H1 (cell line): ENCODE measurements at regions not wholly inside any gene's neighbourhood (a gene's known extent, or its start where the extent isn't known, plus 50 kb on each side); places are given as distances from the start of the nearest gene placed in this dataset.

Experiments used
- CTCF ChIA-PET: fragments of 300-600 bp; sonication (Branson Sonifier 250); formaldehyde crosslinking; loops from one replicate; lab custom pipeline; 2021; ENCODE audit not compliant: partially characterized antibody; lab: Charles Lee
- POLR2A ChIA-PET: fragments of 300-600 bp; sonication (Branson Sonifier 250); formaldehyde crosslinking; loops from one replicate; lab custom pipeline; 2021; ENCODE audit warnings: inconsistent platforms; ENCODE audit not compliant: partially characterized antibody; lab: Charles Lee
- DNase-seq, 2 experiments: peaks; one replicate each; pipeline versions ENCODE4 v3.0.0 to v3.0.0-alpha.2; 2010 to 2022; ENCODE audit warnings: low spot score in 2 of 2, low read depth in 1 of 2, mixed read lengths in 1 of 2
- FAIRE-seq: peaks from 2 replicates; lab custom pipeline; 2011; peaks lifted over from hg19 to GRCh38; lab: Jason Lieb, UNC
- H2AFZ ChIP-seq: 2 replicates; pipeline ENCODE4 v1.8.1; 2012; ENCODE audit warnings: low read length, inconsistent platforms
- H2AK5ac ChIP-seq: 2 replicates; pipeline ENCODE4 v1.6.1; 2013; ENCODE audit warnings: low read depth, low read length
- H2BK120ac ChIP-seq: replicated peaks from 2 replicates; pipeline ENCODE3; 2013; ENCODE audit warnings: low read depth, low read length, inconsistent platforms
- H2BK12ac ChIP-seq: 2 replicates; pipeline ENCODE4 v1.6.1; 2013; ENCODE audit warnings: low read depth, low read length
- H2BK15ac ChIP-seq: 2 replicates; pipeline ENCODE4 v1.6.1; 2013; ENCODE audit warnings: low read length
- H2BK20ac ChIP-seq: 2 replicates; pipeline ENCODE4 v1.6.1; 2013; ENCODE audit warnings: low read length
- H2BK5ac ChIP-seq: 2 replicates; pipeline ENCODE4 v1.6.1; 2013; ENCODE audit warnings: low read depth, low read length
- H3K14ac ChIP-seq: 2 replicates; pipeline ENCODE4 v1.6.1; 2013; ENCODE audit warnings: inconsistent platforms; ENCODE audit not compliant: insufficient read length
- H3K18ac ChIP-seq: 2 replicates; pipeline ENCODE4 v1.6.1; 2013; ENCODE audit warnings: low read length; ENCODE audit errors: extremely low read depth
- H3K23ac ChIP-seq: 2 replicates; pipeline ENCODE4 v1.6.1; 2013; ENCODE audit warnings: inconsistent platforms; ENCODE audit not compliant: insufficient read length
- H3K23me2 ChIP-seq: 2 replicates; pipeline ENCODE4 v1.6.1; 2013; ENCODE audit warnings: low read depth, low read length
- H3K27ac ChIP-seq: 2 replicates; pipeline ENCODE4 v1.6.1; 2011; ENCODE audit warnings: low read depth, low read length, inconsistent platforms
- H3K27me3 ChIP-seq, 4 experiments: replicated peaks in 1 of 4; 1 replicate in 1 of 4; 2 replicates in 3 of 4; pipeline versions ENCODE4 v1.6.1 to v1.8.1; 2011 to 2013; ENCODE audit warnings: low read length in 3 of 4, mild to moderate bottlenecking in 3 of 4, inconsistent platforms in 2 of 4, mixed read lengths in 2 of 4, moderate library complexity in 1 of 4; ENCODE audit not compliant: control insufficient read depth in 3 of 4, insufficient read depth in 3 of 4; ENCODE audit errors: extremely low read depth in 1 of 4
- H3K36me3 ChIP-seq, 4 experiments: 2 replicates each; pipeline versions ENCODE4 v1.6.1 to v1.8.1; 2011 to 2013; ENCODE audit warnings: mild to moderate bottlenecking in 4 of 4, low read length in 3 of 4, moderate library complexity in 2 of 4, control low read depth in 1 of 4, inconsistent platforms in 1 of 4; ENCODE audit not compliant: insufficient read depth in 4 of 4, control insufficient read depth in 2 of 4
- H3K4ac ChIP-seq: replicated peaks from 2 replicates; pipeline ENCODE3; 2013; ENCODE audit warnings: low read length, low read depth, mixed read lengths, inconsistent platforms; ENCODE audit not compliant: insufficient read length
- H3K4me1 ChIP-seq, 4 experiments: replicated peaks in 1 of 4; 1 replicate in 1 of 4; 2 replicates in 3 of 4; pipeline versions ENCODE4 v1.6.1 to v1.8.1; 2011 to 2013; ENCODE audit warnings: low read length in 3 of 4, inconsistent platforms in 2 of 4, mixed read lengths in 1 of 4; ENCODE audit not compliant: insufficient read depth in 4 of 4, control insufficient read depth in 3 of 4
- H3K4me2 ChIP-seq, 2 experiments: 2 replicates each; pipeline versions ENCODE4 v1.6.1 to v1.8.1; 2011 to 2013; ENCODE audit warnings: low read depth in 2 of 2, low read length in 2 of 2, control low read depth in 1 of 2, inconsistent platforms in 1 of 2, mild to moderate bottlenecking in 1 of 2; ENCODE audit not compliant: insufficient read depth in 1 of 2
- H3K4me3 ChIP-seq, 4 experiments: fragments of 200-600, 300-600 bp in 1 of 4; sonication (generic), shearing (Covaris generic), sonication (Bioruptor Twin) in 1 of 4; 2 replicates each; pipeline versions ENCODE4 v1.5.1 to v1.8.1; 2011 to 2016; ENCODE audit warnings: low read length in 4 of 4, low read depth in 3 of 4, control low read depth in 2 of 4, inconsistent platforms in 2 of 4, mild to moderate bottlenecking in 2 of 4, mixed read lengths in 1 of 4, moderate library complexity in 1 of 4; ENCODE audit not compliant: insufficient read depth in 2 of 4; ENCODE audit errors: extremely low read depth in 1 of 4
- H3K56ac ChIP-seq: replicated peaks from 2 replicates; pipeline ENCODE3; 2013; ENCODE audit warnings: low read depth, mild to moderate bottlenecking, mixed read lengths, low read length, inconsistent platforms; ENCODE audit not compliant: insufficient read length
- H3K79me1 ChIP-seq: 2 replicates; pipeline ENCODE4 v1.6.1; 2013; ENCODE audit warnings: low read depth, low read length, control low read depth
- H3K79me2 ChIP-seq, 2 experiments: 2 replicates each; pipeline versions ENCODE4 v1.6.1 to v1.8.1; 2012 to 2013; ENCODE audit warnings: low read length in 2 of 2, mild to moderate bottlenecking in 2 of 2, inconsistent platforms in 1 of 2; ENCODE audit not compliant: insufficient read depth in 2 of 2, control insufficient read depth in 1 of 2
- H3K9ac ChIP-seq, 4 experiments: replicated peaks in 1 of 4; 1 replicate in 1 of 4; 2 replicates in 3 of 4; pipeline versions ENCODE4 v1.6.1 to v1.8.1; 2011 to 2013; ENCODE audit warnings: low read depth in 3 of 4, low read length in 3 of 4, control low read depth in 2 of 4, mild to moderate bottlenecking in 2 of 4, moderate library complexity in 2 of 4, inconsistent platforms in 1 of 4; ENCODE audit errors: extremely low read depth in 1 of 4
- H3K9me3 ChIP-seq, 2 experiments: 2 replicates each; pipeline versions ENCODE4 v1.6.1 to v1.8.1; 2012 to 2013; ENCODE audit warnings: mild to moderate bottlenecking in 2 of 2, moderate library complexity in 2 of 2, control low read depth in 1 of 2, inconsistent platforms in 1 of 2, low read depth in 1 of 2, low read length in 1 of 2, mixed read lengths in 1 of 2; ENCODE audit not compliant: insufficient read depth in 2 of 2
- H4K20me1 ChIP-seq, 2 experiments: replicated peaks in 1 of 2; 2 replicates each; pipeline versions ENCODE3 to v1.8.1; 2011 to 2013; ENCODE audit warnings: inconsistent platforms in 2 of 2, low read length in 2 of 2, mild to moderate bottlenecking in 1 of 2; ENCODE audit not compliant: insufficient read depth in 2 of 2, control insufficient read depth in 1 of 2
- H4K5ac ChIP-seq: 2 replicates; pipeline ENCODE4 v1.6.1; 2013; ENCODE audit warnings: low read length, low read depth, mixed read lengths, inconsistent platforms; ENCODE audit not compliant: insufficient read length
- H4K8ac ChIP-seq: 2 replicates; pipeline ENCODE4 v1.8.0; 2013; ENCODE audit warnings: mild to moderate bottlenecking, moderate library complexity, low read length, inconsistent platforms; ENCODE audit not compliant: insufficient read depth; ENCODE audit errors: extremely low read depth
- H4K91ac ChIP-seq: replicated peaks from 2 replicates; pipeline ENCODE3; 2013; ENCODE audit warnings: low read length, mixed read lengths, inconsistent platforms; ENCODE audit not compliant: insufficient read length
- FOSL1 ChIP-seq: IDR thresholded peaks from 2 replicates; pipeline ENCODE4 v1.6.1; 2011; ENCODE audit warnings: mild to moderate bottlenecking, low read depth, low read length, moderate library complexity; ENCODE audit not compliant: insufficient read depth
- KDM5A ChIP-seq: fragments of 200-600 bp; IDR thresholded peaks from 2 replicates; pipeline ENCODE4 v1.7.1; 2012; ENCODE audit warnings: mild to moderate bottlenecking, low read length, inconsistent platforms, mixed read lengths
- NANOG ChIP-seq: IDR thresholded peaks from 2 replicates; pipeline ENCODE4 v1.6.1; 2011; ENCODE audit warnings: low read length, low read depth, mild to moderate bottlenecking, inconsistent platforms; ENCODE audit not compliant: insufficient read depth, poor library complexity, severe bottlenecking
- POLR2AphosphoS5 ChIP-seq: IDR thresholded peaks from 2 replicates; pipeline ENCODE4 v1.6.1; 2011; ENCODE audit warnings: low read depth, low read length
- RAD21 ChIP-seq, 2 experiments: IDR thresholded peaks in 1 of 2; conservative IDR thresholded peaks in 1 of 2; 2 replicates each; pipeline ENCODE4 v1.6.1; 2011; ENCODE audit warnings: low read depth in 2 of 2, low read length in 2 of 2, improper control_type of control experiment in 1 of 2, inconsistent platforms in 1 of 2, mild to moderate bottlenecking in 1 of 2, moderate library complexity in 1 of 2
- RNF2 ChIP-seq: fragments of 200-900, 300-1000 bp; sonication (generic); IDR thresholded peaks from 2 replicates; pipeline ENCODE4 v1.7.1; 2016; ENCODE audit warnings: borderline replicate concordance, low read depth, mild to moderate bottlenecking, antibody characterized with exemption, low read length; ENCODE audit not compliant: poor library complexity, severe bottlenecking; ENCODE audit errors: missing control alignments
- WGBS, 2 experiments: shearing (Covaris generic) in 1 of 2; methylation state at CpG; one replicate each; pipeline versions ENCODE4 v1.1.6 to v1.1.7; 2013 to 2015; ENCODE audit warnings: low lambda C conversion rate in 2 of 2, mixed read lengths in 2 of 2, inconsistent platforms in 1 of 2, low coverage in 1 of 2, missing lambda C conversion rate in 1 of 2; ENCODE audit not compliant: insufficient replicate concordance in 2 of 2, insufficient coverage in 1 of 2, insufficient read length in 1 of 2; ENCODE audit errors: extremely low coverage in 1 of 2, missing lambda C conversion rate in 1 of 2; 5-methylcytosine and 5-hydroxymethylcytosine counted together

DNA sequence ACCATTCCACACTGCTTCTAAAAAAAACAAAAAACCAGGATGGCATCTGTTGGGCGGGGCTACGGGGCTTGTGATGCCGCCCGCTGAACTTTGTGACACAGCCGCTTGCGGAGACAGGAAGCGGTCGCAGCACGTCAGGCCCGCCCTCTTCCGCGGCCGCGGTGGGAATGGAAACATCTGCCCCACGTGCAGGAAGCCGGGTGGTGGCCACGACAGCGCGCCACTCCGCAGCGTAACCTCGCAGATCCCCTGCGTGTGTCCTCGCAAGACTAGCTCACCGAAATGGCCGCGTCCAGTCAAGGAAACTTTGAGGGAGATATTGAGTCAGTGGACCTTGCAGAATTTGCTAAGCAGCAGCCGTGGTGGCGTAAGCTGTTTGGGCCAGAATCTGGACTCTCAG, 168.5 kb downstream of the SUCLG1 start:
- CTCF ChIA-PET, result no interaction called here
- WGBS, 2 experiments, result 98% methylated on average over 29 of the region's 29 CpGs; no CpG with 5 or more reads in 1 of the 2 experiments
- no peaks in the 10 kb centered on the region for H3K79me2 ChIP-seq

More for the DNA sequence above, 168.5 kb downstream of the SUCLG1 start:
- Histone ChIP-seq H4K5ac (no peak overlapping the region), H3K9ac (no peak overlapping the region), H2BK5ac (no peak overlapping the region), H2BK20ac (no peak overlapping the region), H2AK5ac (no peak overlapping the region), H3K4me1 (no peaks in the 10 kb centered on the region), H4K20me1 (no peaks in the 10 kb centered on the region), H3K56ac (no peak overlapping the region), H2BK120ac (no peak overlapping the region), H2BK12ac (no peak overlapping the region), H3K4me3 (no peak overlapping the region), H3K27ac (no peak overlapping the region), H2AFZ (no peak overlapping the region), H3K79me1 (no peaks in the 10 kb centered on the region), H3K36me3 (no peaks in the 10 kb centered on the region), H3K9me3 (no peaks in the 10 kb centered on the region; a peak in 1 of 4 replicates), H3K4ac (no peak overlapping the region), H3K23ac (no peak overlapping the region), H3K18ac (no peak overlapping the region), H4K91ac (no peak overlapping the region), H3K4me2 (no peak overlapping the region), H2BK15ac (no peak overlapping the region), H3K27me3 (no peaks in the 10 kb centered on the region), H4K8ac (no peak overlapping the region), H3K14ac (no peak overlapping the region), H3K23me2 (no peaks in the 10 kb centered on the region)
- no peak for FAIRE-seq
- POLR2A ChIA-PET, result no interaction called here
- DNase-seq, result no peak
- TF ChIP-seq KDM5A, result no peak
- TF ChIP-seq FOSL1, result no peak
- TF ChIP-seq POLR2AphosphoS5, result no peak
- TF ChIP-seq RAD21 (IDR thresholded peaks at IDR 0.05 in 1 of 2, conservative IDR thresholded peaks at IDR 0.05 in 1 of 2; ENCODE audit: low read depth in 2 of 2, low read length in 2 of 2), result no peak
- no peak for TF ChIP-seq NANOG
- no peak for TF ChIP-seq RNF2
